Ectodermal cell (in vitro differentiated cells): ENCODE measurements at regions not wholly inside any gene's neighbourhood (a gene's known extent, or its start where the extent isn't known, plus 50 kb on each side); places are given as distances from the start of the nearest gene placed in this dataset.

Experiments
- H3K27ac ChIP-seq: 2 replicates; pipeline ENCODE4 v1.7.0; 2013; ENCODE audit warnings: mild to moderate bottlenecking, low read depth, low read length; ENCODE audit not compliant: insufficient read depth, poor library complexity, severe bottlenecking
- H3K27me3 ChIP-seq: 2 replicates; pipeline ENCODE4 v1.7.0; 2013; ENCODE audit warnings: mild to moderate bottlenecking, low read length; ENCODE audit not compliant: insufficient read depth, control insufficient read depth, poor library complexity, severe bottlenecking
- H3K36me3 ChIP-seq: one replicate; pipeline ENCODE4 v1.7.0; 2013; ENCODE audit warnings: low read length; ENCODE audit not compliant: control insufficient read depth, insufficient read depth
- H3K4me1 ChIP-seq: one replicate; pipeline ENCODE4 v1.7.0; 2013; ENCODE audit warnings: low read length; ENCODE audit not compliant: control insufficient read depth, insufficient read depth
- H3K4me3 ChIP-seq: 2 replicates; pipeline ENCODE4 v1.7.0; 2013; ENCODE audit warnings: low read depth, low read length, control low read depth; ENCODE audit not compliant: insufficient read depth
- H3K9me3 ChIP-seq: 2 replicates; pipeline ENCODE4 v1.7.0; 2013; ENCODE audit warnings: mild to moderate bottlenecking, low read length, moderate library complexity; ENCODE audit not compliant: control insufficient read depth
- WGBS, 2 experiments: methylation state at CpG; one replicate each; pipeline ENCODE4 v1.1.7; 2013; ENCODE audit warnings: missing lambda C conversion rate in 2 of 2; 5-methylcytosine and 5-hydroxymethylcytosine counted together

GRCh38 chr5:27477550-27477949 lies 439.2 kb upstream of the CDH9 start:
- Histone ChIP-seq H3K9me3 (peaks cover 2% of the 10 kb centered on the region), H3K4me3 (no peak overlapping the region), H3K27ac (no peak overlapping the region), H3K4me1 (no peaks in the 10 kb centered on the region), H3K27me3 (no peaks in the 10 kb centered on the region), H3K36me3 (peaks cover 33% of the 10 kb centered on the region)
- WGBS, 2 experiments, result 93 to 94% methylated on average over 4 of the region's 4 CpGs

- no peak overlapping the region for H3K27ac ChIP-seq
- no peak overlapping the region for H3K4me3 ChIP-seq
- WGBS, 2 experiments, result 94 to 97% methylated on average over 2 of the region's 2 CpGs
- H3K4me1 ChIP-seq, result no peaks in the 10 kb centered on the region
- peaks cover 2% of the 10 kb centered on the region for H3K9me3 ChIP-seq
- peaks cover 33% of the 10 kb centered on the region for H3K36me3 ChIP-seq
- no peaks in the 10 kb centered on the region for H3K27me3 ChIP-seq
These were observed 438.1 kb upstream of the CDH9 start for GRCh38 chr5:27476356-27476988.

- Histone ChIP-seq H3K4me3 (peak overlapping the region; percentile 62), H3K9me3 (peaks cover 2% of the 10 kb centered on the region)
These were observed 436.7 kb upstream of the CDH9 start for GRCh38 chr5:27475063-27475462.

GRCh38 chr5:27474395-27474794 lies 436.0 kb upstream of the CDH9 start:
- Histone ChIP-seq H3K36me3 (peaks cover 33% of the 10 kb centered on the region), H3K4me1 (no peaks in the 10 kb centered on the region), H3K27me3 (no peaks in the 10 kb centered on the region), H3K9me3 (peaks cover 2% of the 10 kb centered on the region), H3K4me3 (peak overlapping the region; percentile 62), H3K27ac (no peak overlapping the region)

More at GRCh38 chr5:27475063-27475462, 436.7 kb upstream of the CDH9 start:
- Histone ChIP-seq H3K36me3 (peaks cover 33% of the 10 kb centered on the region), H3K27me3 (no peaks in the 10 kb centered on the region), H3K27ac (no peak overlapping the region), H3K4me1 (no peaks in the 10 kb centered on the region)
- 90 to 93% methylated on average over 1 of the region's 1 CpG for WGBS, 2 experiments

- H3K4me3 ChIP-seq, result peak overlapping the region; percentile 62
- peaks cover 2% of the 10 kb centered on the region for H3K9me3 ChIP-seq
- WGBS, 2 experiments, result 47 to 60% methylated on average over 1 to 2 of the region's 2 CpGs
- H3K27ac ChIP-seq, result no peak overlapping the region
- H3K36me3 ChIP-seq, result peaks cover 33% of the 10 kb centered on the region
- H3K27me3 ChIP-seq, result no peaks in the 10 kb centered on the region
- H3K4me1 ChIP-seq, result no peaks in the 10 kb centered on the region
These were observed 435.6 kb upstream of the CDH9 start for GRCh38 chr5:27474047-27474309.

- Histone ChIP-seq H3K27ac (peak overlapping the region; percentile 4), H3K36me3 (peaks cover 33% of the 10 kb centered on the region), H3K27me3 (no peaks in the 10 kb centered on the region), H3K4me3 (peak overlapping the region; percentile 62), H3K9me3 (peaks cover 2% of the 10 kb centered on the region), H3K4me1 (no peaks in the 10 kb centered on the region)
- WGBS, 2 experiments, result 37 to 55% methylated on average over 5 of the region's 5 CpGs
These were observed 435.1 kb upstream of the CDH9 start for GRCh38 chr5:27473307-27474046.

GRCh38 chr5:27472871-27473270 lies 434.5 kb upstream of the CDH9 start:
- H3K27ac ChIP-seq, result peak overlapping the region; percentile 74
- no peaks in the 10 kb centered on the region for H3K4me1 ChIP-seq
- WGBS, 2 experiments, result 38 to 39% methylated on average over 3 of the region's 4 CpGs
- no peaks in the 10 kb centered on the region for H3K27me3 ChIP-seq
- peak overlapping the region; percentile 62 for H3K4me3 ChIP-seq
- H3K9me3 ChIP-seq, result peaks cover 2% of the 10 kb centered on the region
- peaks cover 33% of the 10 kb centered on the region for H3K36me3 ChIP-seq

- H3K4me1 ChIP-seq, result no peaks in the 10 kb centered on the region
- WGBS, 2 experiments, result 27 to 31% methylated on average over 11 of the region's 11 CpGs
- H3K4me3 ChIP-seq, result peak overlapping the region; percentile 62
- peaks cover 27% of the 10 kb centered on the region for H3K36me3 ChIP-seq
- peaks cover 2% of the 10 kb centered on the region for H3K9me3 ChIP-seq
- H3K27ac ChIP-seq, result peak overlapping the region; percentile 74
- H3K27me3 ChIP-seq, result no peaks in the 10 kb centered on the region
These were observed 433.8 kb upstream of the CDH9 start for GRCh38 chr5:27472000-27472763.

GRCh38 chr5:27466959-27467358 lies 428.6 kb upstream of the CDH9 start:
- 80 to 100% methylated on average over 1 of the region's 1 CpG for WGBS, 2 experiments
- Histone ChIP-seq H3K27me3 (no peaks in the 10 kb centered on the region), H3K4me1 (no peaks in the 10 kb centered on the region), H3K4me3 (no peak overlapping the region), H3K27ac (no peak overlapping the region), H3K9me3 (no peaks in the 10 kb centered on the region), H3K36me3 (no peaks in the 10 kb centered on the region)

GRCh38 chr5:27465140-27465539 lies 426.8 kb upstream of the CDH9 start:
- Histone ChIP-seq H3K4me1 (no peaks in the 10 kb centered on the region), H3K9me3 (no peaks in the 10 kb centered on the region), H3K27me3 (no peaks in the 10 kb centered on the region), H3K27ac (no peak overlapping the region), H3K36me3 (no peaks in the 10 kb centered on the region), H3K4me3 (no peak overlapping the region)
- 81 to 86% methylated on average over 4 of the region's 5 CpGs for WGBS, 2 experiments
